Skeletal muscle tissue (tissue), 3 donors: ENCODE measurements at regions not wholly inside any gene's neighbourhood (a gene's known extent, or its start where the extent isn't known, plus 50 kb on each side); places are given as distances from the start of the nearest gene placed in this dataset.

Experiments
- H3K27ac ChIP-seq: one replicate; pipeline ENCODE4 v1.7.0; 2013; ENCODE audit warnings: mild to moderate bottlenecking, low read depth, low read length, inconsistent platforms
- H3K27me3 ChIP-seq, 3 donors: one replicate each; pipeline ENCODE4 v1.7.0; 2013; ENCODE audit warnings: low read length in 3 of 3; ENCODE audit not compliant: control insufficient read depth in 3 of 3, insufficient read depth in 3 of 3
- H3K36me3 ChIP-seq, 3 donors: one replicate each; pipeline ENCODE4 v1.7.0; 2013; ENCODE audit warnings: low read length in 3 of 3; ENCODE audit not compliant: control insufficient read depth in 3 of 3, insufficient read depth in 3 of 3
- H3K4me1 ChIP-seq, 3 donors: one replicate each; pipeline ENCODE4 v1.7.0; 2013; ENCODE audit warnings: low read length in 3 of 3, mild to moderate bottlenecking in 3 of 3; ENCODE audit not compliant: control insufficient read depth in 3 of 3, insufficient read depth in 3 of 3
- H3K4me3 ChIP-seq, 3 donors: one replicate each; pipeline ENCODE4 v1.7.0; 2013; ENCODE audit warnings: low read length in 3 of 3
- H3K9ac ChIP-seq, 3 donors: one replicate each; pipeline ENCODE4 v1.7.0; 2013; ENCODE audit warnings: low read length in 3 of 3, mild to moderate bottlenecking in 3 of 3, moderate library complexity in 2 of 3, low read depth in 1 of 3
- H3K9me3 ChIP-seq, 3 donors: one replicate each; pipeline ENCODE4 v1.7.0; 2013; ENCODE audit warnings: low read length in 3 of 3; ENCODE audit not compliant: control insufficient read depth in 3 of 3
- donor health status: Osteomylitis.

- Histone ChIP-seq H3K36me3 (no peaks in the 10 kb centered on the region), H3K27me3 (no peaks in the 10 kb centered on the region), H3K9me3 (no peaks in the 10 kb centered on the region), H3K4me1 (no peaks in the 10 kb centered on the region), H3K9ac (no peak overlapping the region), H3K27ac (no peak overlapping the region), H3K4me3 (no peak overlapping the region)
Observed at GRCh38 chr2:160606341-160606740, 112.7 kb upstream of the RBMS1 start.

DNA sequence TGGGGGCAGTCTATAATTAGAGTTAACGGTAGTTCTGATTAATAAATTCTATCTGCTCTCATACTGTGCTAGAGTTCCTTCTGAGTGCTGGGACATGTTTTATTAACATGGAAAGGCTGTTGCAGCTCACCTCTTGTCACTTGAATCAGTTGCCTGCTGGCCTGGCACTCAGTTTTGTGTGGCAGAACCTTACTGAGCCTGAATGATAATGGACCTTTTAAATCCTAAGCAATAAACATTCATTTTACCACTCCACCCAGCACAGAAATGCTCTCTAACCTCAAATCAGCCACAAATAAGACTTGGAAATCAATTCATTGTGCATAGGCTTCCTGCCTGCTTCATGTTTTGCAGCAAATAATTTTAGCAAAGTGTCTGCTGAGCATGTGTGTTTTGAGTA, 115.0 kb upstream of the RBMS1 start:
- H3K36me3 ChIP-seq: no peaks in the 10 kb centered on the region
- no peak overlapping the region for H3K4me3 ChIP-seq
- no peaks in the 10 kb centered on the region for H3K9me3 ChIP-seq
- H3K27ac ChIP-seq: no peak overlapping the region
- no peaks in the 10 kb centered on the region for H3K4me1 ChIP-seq
- H3K9ac ChIP-seq: no peak overlapping the region
- H3K27me3 ChIP-seq: no peaks in the 10 kb centered on the region

DNA sequence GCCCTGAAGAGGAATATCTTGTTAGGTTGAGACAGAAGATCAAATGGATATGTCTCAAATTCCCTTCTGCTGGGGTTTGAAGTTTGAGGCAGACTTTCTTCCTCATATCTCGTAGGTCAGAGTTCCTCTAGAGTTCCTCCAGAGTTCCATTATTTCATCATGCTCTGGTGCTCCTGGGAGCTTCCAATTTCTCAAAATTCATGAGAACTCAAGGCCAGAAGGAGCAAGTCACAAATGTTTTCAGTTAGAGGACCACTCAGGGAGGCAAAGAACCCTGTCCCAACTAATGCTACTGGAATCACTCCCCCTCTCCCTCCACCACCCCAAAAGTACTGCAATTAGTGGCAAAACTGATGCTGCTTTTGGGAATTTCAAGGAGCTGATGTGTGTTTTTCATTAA, 115.7 kb upstream of the RBMS1 start:
- Histone ChIP-seq H3K9me3 (no peaks in the 10 kb centered on the region), H3K27me3 (no peaks in the 10 kb centered on the region), H3K9ac (no peak overlapping the region), H3K4me3 (no peak overlapping the region), H3K36me3 (no peaks in the 10 kb centered on the region), H3K4me1 (no peaks in the 10 kb centered on the region), H3K27ac (no peak overlapping the region)

DNA sequence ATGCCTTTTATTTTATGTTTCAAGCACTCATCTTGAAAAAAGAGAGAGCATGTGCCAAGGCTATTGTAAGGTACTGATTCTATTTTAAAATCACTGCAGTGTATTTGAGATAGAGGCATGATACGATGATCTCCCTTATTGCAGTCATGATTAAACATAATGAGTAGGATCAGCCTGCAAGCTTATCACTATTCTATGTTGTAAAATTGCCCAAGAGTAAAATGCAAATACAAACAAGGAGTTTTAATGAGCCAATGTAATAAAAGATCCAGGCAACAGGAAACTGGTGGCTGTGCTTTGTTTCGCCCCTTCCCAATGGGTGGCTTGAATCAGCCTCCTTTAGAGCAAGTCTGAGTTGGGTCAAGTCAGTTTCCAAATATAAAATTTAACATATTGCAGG, 116.4 kb upstream of the RBMS1 start:
- Histone ChIP-seq H3K36me3 (no peaks in the 10 kb centered on the region), H3K27ac (no peak overlapping the region), H3K9me3 (no peaks in the 10 kb centered on the region), H3K4me3 (no peak overlapping the region), H3K27me3 (no peaks in the 10 kb centered on the region), H3K4me1 (no peaks in the 10 kb centered on the region), H3K9ac (no peak overlapping the region)

DNA sequence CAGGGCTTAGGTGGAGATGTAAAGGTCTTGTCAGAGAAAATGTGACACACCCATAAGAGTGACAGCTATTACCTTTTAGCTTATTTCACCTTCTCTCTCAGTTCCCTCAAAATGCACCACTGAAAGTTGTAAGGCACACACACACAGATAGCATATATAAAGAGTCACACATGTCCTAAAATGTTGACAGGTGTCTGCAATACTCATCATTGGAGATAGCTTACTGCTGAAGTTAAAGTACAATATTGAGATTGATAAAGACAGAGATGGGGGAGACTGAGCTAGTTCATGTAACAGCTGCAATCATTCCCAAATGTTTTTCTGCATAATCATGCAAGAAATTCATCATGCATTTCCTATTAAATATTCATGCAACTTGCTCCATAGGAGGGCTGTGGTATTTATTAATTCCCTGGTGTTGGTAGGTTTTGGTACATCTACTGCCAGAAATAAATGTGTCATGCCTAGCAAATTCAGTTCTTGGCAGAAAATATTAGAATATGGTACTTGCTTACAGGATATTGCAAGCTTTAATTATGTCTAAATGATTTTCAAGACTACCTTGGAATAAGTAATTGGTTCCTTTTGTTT, 118.8 kb upstream of the RBMS1 start:
- Histone ChIP-seq H3K27me3 (no peaks in the 10 kb centered on the region), H3K9me3 (no peaks in the 10 kb centered on the region), H3K4me1 (no peaks in the 10 kb centered on the region), H3K27ac (no peak overlapping the region), H3K4me3 (no peak overlapping the region), H3K36me3 (no peaks in the 10 kb centered on the region), H3K9ac (no peak overlapping the region)

DNA sequence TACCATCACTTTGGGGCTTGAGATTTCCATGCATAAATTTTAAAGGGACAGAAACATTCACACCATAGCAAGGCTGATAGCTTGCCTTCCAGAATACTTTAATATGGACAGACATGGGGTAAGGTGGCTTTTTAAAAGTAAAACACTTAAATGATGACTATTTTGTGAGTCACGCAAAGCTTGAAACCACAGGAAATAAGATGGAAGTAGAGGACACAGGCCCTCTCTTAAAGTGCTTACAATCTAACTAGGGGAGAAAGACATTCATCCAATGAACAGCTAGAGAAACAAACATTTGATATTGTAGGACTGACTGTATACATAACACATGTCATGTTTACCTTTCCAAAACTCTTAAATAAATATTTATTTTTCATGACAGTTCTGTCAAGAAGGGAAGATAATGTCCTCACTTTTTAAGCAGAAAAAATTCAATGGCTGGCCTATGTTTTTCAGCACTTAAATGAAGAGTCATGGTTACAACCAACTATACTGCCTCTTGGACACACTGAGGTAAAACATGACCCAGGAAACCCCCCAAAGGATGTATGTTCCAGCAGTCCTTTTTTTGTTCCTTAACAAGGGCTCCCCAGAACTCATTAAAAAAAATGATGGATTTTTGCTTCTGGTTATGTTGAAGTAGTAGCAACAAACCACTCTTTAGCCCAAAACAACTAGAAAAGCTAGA, 120.0 kb upstream of the RBMS1 start:
- no peaks in the 10 kb centered on the region for H3K36me3 ChIP-seq
- no peak overlapping the region for H3K4me3 ChIP-seq
- H3K27me3 ChIP-seq: no peaks in the 10 kb centered on the region
- H3K9ac ChIP-seq: no peak overlapping the region
- no peak overlapping the region for H3K27ac ChIP-seq
- no peaks in the 10 kb centered on the region for H3K4me1 ChIP-seq
- H3K9me3 ChIP-seq: no peaks in the 10 kb centered on the region

DNA sequence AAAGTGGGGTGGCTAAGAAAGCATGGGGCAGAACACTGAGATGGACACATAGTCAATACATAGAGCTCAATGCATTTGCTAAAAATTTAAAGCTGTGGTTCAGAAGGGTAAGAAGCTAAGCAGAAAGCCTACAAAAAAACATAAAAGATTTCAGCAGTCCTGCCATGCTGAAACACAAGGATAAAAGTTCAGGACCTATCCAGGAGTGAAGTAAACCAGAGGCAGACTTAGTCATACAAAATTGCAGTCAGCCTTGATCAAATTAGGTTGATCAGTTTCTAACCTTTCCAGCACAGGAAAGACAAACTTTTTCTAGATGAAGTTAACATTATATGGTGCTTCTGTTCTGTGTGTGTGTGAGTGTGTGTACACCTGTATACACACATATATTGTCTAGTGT, 120.8 kb upstream of the RBMS1 start:
- Histone ChIP-seq H3K36me3 (no peaks in the 10 kb centered on the region), H3K4me1 (no peaks in the 10 kb centered on the region), H3K27me3 (no peaks in the 10 kb centered on the region), H3K4me3 (no peak overlapping the region), H3K27ac (no peak overlapping the region), H3K9me3 (no peaks in the 10 kb centered on the region), H3K9ac (no peak overlapping the region)

DNA sequence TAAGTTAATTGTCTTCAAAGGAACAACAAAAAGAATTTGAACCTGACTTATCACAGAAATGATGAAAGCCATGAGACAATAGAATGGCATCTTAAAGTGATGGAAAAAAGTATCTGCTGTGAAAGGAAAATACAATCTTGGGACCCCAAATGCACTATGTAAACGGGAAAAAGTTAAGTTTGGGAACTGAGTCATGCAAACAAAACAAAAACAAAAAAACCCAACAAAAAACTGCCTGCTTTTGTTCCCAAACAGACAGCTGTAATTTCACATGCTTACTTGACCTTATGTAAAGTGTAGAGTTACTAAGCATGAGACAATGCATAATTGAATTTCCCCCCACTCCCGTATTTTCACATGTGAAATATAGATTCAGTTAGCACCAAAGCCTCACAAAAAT, 122.1 kb upstream of the RBMS1 start:
- no peak overlapping the region for H3K4me3 ChIP-seq
- no peaks in the 10 kb centered on the region for H3K9me3 ChIP-seq
- no peak overlapping the region for H3K27ac ChIP-seq
- H3K9ac ChIP-seq: no peak overlapping the region
- H3K27me3 ChIP-seq: no peaks in the 10 kb centered on the region
- H3K4me1 ChIP-seq: no peaks in the 10 kb centered on the region
- no peaks in the 10 kb centered on the region for H3K36me3 ChIP-seq

DNA sequence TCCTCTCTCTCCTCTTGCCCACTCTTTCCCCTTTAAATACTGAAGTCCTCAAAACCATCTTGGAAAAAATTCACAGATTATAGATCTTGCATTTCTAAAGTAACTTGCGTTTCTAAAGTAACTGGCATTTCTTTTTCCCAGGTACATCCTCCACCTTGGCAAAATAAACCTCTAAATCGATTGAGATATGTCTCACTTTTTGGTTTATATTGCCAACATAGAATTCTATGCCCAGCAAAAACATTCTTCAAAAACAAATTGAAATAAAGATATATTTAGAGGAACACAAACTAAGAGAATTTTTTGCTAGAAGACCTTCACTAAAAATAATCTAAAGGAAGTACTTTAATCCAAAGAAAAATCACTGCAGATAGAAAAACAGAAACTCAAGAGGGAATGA, 122.5 kb upstream of the RBMS1 start:
- H3K9me3 ChIP-seq: no peaks in the 10 kb centered on the region

GRCh38 chr2:160621748-160622147, 128.1 kb upstream of the RBMS1 start:
- no peaks in the 10 kb centered on the region for H3K27me3 ChIP-seq
- no peaks in the 10 kb centered on the region for H3K4me1 ChIP-seq
- no peak overlapping the region for H3K4me3 ChIP-seq
- no peak overlapping the region for H3K27ac ChIP-seq
- H3K36me3 ChIP-seq: no peaks in the 10 kb centered on the region
- no peaks in the 10 kb centered on the region for H3K9me3 ChIP-seq
- no peak overlapping the region for H3K9ac ChIP-seq

More for the DNA sequence above, 122.5 kb upstream of the RBMS1 start:
- H3K27me3 ChIP-seq: no peaks in the 10 kb centered on the region
- H3K36me3 ChIP-seq: no peaks in the 10 kb centered on the region
- no peaks in the 10 kb centered on the region for H3K4me1 ChIP-seq
- no peak overlapping the region for H3K9ac ChIP-seq
- no peak overlapping the region for H3K27ac ChIP-seq
- no peak overlapping the region for H3K4me3 ChIP-seq
